ENCODE measurements at regions not wholly inside any gene's neighbourhood (a gene's known extent, or its start where the extent isn't known, plus 50 kb on each side); places are given as distances from the start of the nearest gene placed in this dataset.

- H3K4me3 ChIP-seq (ENCODE audit: low read length) = no peak overlapping the region
- peaks cover 9% of the 10 kb centered on the region for H3F3A ChIP-seq (ENCODE audit: control insufficient read depth, insufficient read depth)
- H3K27ac ChIP-seq (ENCODE audit: low read depth, low read length) = no peak overlapping the region
- H4K20me1 ChIP-seq (ENCODE audit: control insufficient read depth, insufficient read depth, low read depth, low read length) = no peaks in the 10 kb centered on the region
- H3K4me1 ChIP-seq (ENCODE audit: control insufficient read depth, low read length) = peaks cover 68% of the 10 kb centered on the region
- H3K36me3 ChIP-seq (ENCODE audit: control insufficient read depth, low read length) = no peaks in the 10 kb centered on the region
- no peaks in the 10 kb centered on the region for H3K27me3 ChIP-seq (ENCODE audit: control insufficient read depth, low read length)
- no peaks in the 10 kb centered on the region for H3K9me2 ChIP-seq (replicated peaks; ENCODE audit: control insufficient read depth, low read length)
- TF ChIP-seq EZH2phosphoT487 (IDR thresholded peaks at IDR 0.05; ENCODE audit: borderline replicate concordance, low read length) = no peak
- TF ChIP-seq CTCF (IDR thresholded peaks at IDR 0.05; ENCODE audit: low read depth, low read length, poor library complexity, severe bottlenecking) = no peak
- no peaks in the 10 kb centered on the region for H3K79me2 ChIP-seq (ENCODE audit: control insufficient read depth, low read length)
- H3K9me3 ChIP-seq (ENCODE audit: control insufficient read depth, insufficient read depth, low read length) = peaks cover 7% of the 10 kb centered on the region; the same call in 1 of the 2 replicates
- no peak overlapping the region for H3K4me2 ChIP-seq (ENCODE audit: low read length)
Measured at GRCh38 chr15:98167722-98168268, 207.3 kb downstream of the ARRDC4 start.

GRCh38 chr15:98169551-98169950 is 209.0 kb downstream of the ARRDC4 start:
- Histone ChIP-seq H3K36me3 (ENCODE audit: control insufficient read depth, low read length) (no peaks in the 10 kb centered on the region), H3K27ac (ENCODE audit: low read depth, low read length) (no peak overlapping the region), H3K79me2 (ENCODE audit: control insufficient read depth, low read length) (no peaks in the 10 kb centered on the region), H3K4me2 (ENCODE audit: low read length) (no peak overlapping the region), H3K27me3 (ENCODE audit: control insufficient read depth, low read length) (no peaks in the 10 kb centered on the region), H3F3A (ENCODE audit: control insufficient read depth, insufficient read depth) (peaks cover 5% of the 10 kb centered on the region), H4K20me1 (ENCODE audit: control insufficient read depth, insufficient read depth, low read depth, low read length) (no peaks in the 10 kb centered on the region), H3K9me3 (ENCODE audit: control insufficient read depth, insufficient read depth, low read length) (peaks cover 7% of the 10 kb centered on the region; the same call in 1 of the 2 replicates), H3K4me3 (ENCODE audit: low read length) (no peak overlapping the region), H3K4me1 (ENCODE audit: control insufficient read depth, low read length) (peaks cover 68% of the 10 kb centered on the region), H3K9me2 (replicated peaks; ENCODE audit: control insufficient read depth, low read length) (no peaks in the 10 kb centered on the region)
- no peak for TF ChIP-seq CTCF (IDR thresholded peaks at IDR 0.05; ENCODE audit: low read depth, low read length, poor library complexity, severe bottlenecking)
- no peak for TF ChIP-seq EZH2phosphoT487 (IDR thresholded peaks at IDR 0.05; ENCODE audit: borderline replicate concordance, low read length)

- Histone ChIP-seq H3K4me2 (ENCODE audit: low read length) (peak overlapping the region; percentile 32; the same call in 1 of the 2 replicates), H3K9me3 (ENCODE audit: control insufficient read depth, insufficient read depth, low read length) (no peaks in the 10 kb centered on the region), H3K79me2 (ENCODE audit: control insufficient read depth, low read length) (no peaks in the 10 kb centered on the region), H3F3A (ENCODE audit: control insufficient read depth, insufficient read depth) (peaks cover 4% of the 10 kb centered on the region; the same call in 1 of the 2 replicates), H3K27ac (ENCODE audit: low read depth, low read length) (no peak overlapping the region), H3K36me3 (ENCODE audit: control insufficient read depth, low read length) (no peaks in the 10 kb centered on the region), H3K27me3 (ENCODE audit: control insufficient read depth, low read length) (no peaks in the 10 kb centered on the region), H3K4me3 (ENCODE audit: low read length) (no peak overlapping the region), H4K20me1 (ENCODE audit: control insufficient read depth, insufficient read depth, low read depth, low read length) (no peaks in the 10 kb centered on the region), H3K4me1 (ENCODE audit: control insufficient read depth, low read length) (peaks cover 49% of the 10 kb centered on the region), H3K9me2 (replicated peaks; ENCODE audit: control insufficient read depth, low read length) (no peaks in the 10 kb centered on the region)
- TF ChIP-seq EZH2phosphoT487 (IDR thresholded peaks at IDR 0.05; ENCODE audit: borderline replicate concordance, low read length) (no peak), CTCF (IDR thresholded peaks at IDR 0.05; ENCODE audit: low read depth, low read length, poor library complexity, severe bottlenecking) (peak; percentile 69)
Measured at GRCh38 chr15:98174286-98174685, 213.8 kb downstream of the ARRDC4 start.

Data from DOHH2 (cell line).